HG02852 (cell line): ENCODE measurements at regions not wholly inside any gene's neighbourhood (a gene's known extent, or its start where the extent isn't known, plus 50 kb on each side); places are given as distances from the start of the nearest gene placed in this dataset.

Experiments
- ATAC-seq: cut with Tn5 transposase; IDR thresholded peaks from one replicate; pipeline ENCODE4 v1.9.1; 2021; ENCODE audit warnings: mild to moderate bottlenecking, moderate library complexity; ENCODE audit not compliant: unreplicated experiment

DNA sequence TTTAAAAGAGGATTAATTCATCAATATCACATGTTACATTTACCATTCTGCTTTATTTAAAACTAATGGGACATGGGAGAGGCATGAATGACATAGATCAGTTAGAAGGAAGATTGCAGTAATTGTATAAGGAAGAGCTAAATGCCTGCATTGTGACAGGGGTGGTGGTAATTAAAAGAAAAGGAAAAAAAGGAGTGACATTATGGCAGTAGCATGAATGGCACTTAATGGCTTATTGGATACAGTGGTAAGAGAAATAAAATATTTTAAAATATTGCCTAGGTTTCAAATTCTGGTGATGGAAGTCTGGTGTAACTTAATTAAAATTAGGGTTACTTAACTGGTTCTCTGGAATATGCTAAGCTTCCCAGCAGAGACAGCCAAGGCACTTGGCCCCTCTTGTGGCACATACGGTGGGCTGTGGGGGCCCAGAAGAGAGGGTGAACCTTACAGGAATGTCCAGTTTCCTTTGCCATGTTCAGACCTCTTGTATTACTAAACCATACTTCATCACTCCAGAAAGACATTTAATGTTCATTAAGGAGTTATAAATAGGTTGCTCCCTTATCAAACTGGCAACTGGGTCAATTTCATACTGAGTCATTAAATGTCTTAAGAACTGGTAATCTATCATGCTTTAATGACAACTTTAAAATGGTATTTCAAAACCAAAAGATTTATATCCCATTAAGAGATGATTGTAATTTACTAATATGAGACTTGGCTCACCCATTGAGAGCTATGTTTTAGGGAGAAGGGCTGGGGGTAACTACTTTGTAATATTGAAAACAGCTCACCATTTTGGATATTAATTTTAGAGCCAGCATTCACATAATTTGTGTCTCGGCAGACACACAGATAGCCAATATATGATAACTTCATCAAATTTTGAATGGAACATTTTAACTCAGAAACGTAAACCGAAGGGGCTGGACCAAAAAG, 798.9 kb upstream of the PIK3C3 start:
- no peak for ATAC-seq

DNA sequence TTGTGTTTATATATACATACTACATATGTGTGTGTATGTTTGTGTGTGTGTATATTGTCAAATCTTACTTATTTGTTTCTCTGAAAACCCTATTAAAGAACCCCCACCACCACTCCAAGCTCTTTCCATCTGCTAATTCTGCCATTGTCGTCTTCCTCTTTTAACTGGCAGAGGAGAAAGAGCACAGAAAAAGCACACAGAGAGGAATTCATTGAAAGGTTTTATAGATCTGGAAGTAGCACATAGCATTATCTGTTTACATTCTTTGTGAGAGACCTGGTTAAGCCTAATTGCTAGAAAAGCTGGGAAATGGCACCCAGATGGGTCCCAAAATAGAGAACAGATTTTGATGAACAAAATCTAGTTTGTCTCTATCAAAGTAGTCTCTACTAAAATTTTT, 800.0 kb upstream of the PIK3C3 start:
- no peak for ATAC-seq

DNA sequence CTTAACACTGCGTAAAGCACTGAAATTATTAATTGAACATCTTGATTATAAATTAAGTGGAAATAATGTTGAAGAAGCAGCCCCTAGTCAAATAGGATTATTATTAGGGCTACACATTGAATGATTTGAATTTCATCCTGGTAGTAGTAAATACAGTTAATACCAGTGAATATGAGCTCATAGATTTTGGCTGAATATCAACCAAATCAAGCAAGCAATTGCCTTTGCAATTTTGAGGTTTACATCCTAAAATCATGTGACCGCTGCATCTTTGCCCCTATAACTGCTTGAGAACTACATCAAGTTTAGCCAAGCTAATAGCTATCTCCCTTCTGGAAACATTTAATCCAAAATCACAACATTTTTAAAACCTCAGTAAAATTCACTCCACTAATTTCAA, 801.2 kb upstream of the PIK3C3 start:
- no peak for ATAC-seq

DNA sequence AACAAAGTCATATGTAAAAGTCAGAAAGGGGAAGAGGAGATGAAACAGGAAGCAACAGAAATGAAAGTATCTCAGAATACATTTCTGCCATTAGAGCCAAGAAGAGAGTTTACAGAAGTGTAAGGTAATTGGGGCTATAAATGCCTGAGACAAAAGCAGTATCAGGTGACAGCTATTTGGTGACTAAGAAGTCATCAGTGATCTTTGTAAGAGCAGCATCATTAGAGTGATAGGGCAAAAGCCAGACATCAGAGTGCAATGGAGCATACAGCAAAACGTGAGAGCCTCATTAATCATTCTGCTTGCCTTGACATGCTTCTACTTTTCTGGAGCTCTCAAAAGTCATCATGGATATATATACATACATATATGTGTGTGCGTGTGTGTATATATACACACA, 804.7 kb upstream of the PIK3C3 start:
- ATAC-seq, result no peak

DNA sequence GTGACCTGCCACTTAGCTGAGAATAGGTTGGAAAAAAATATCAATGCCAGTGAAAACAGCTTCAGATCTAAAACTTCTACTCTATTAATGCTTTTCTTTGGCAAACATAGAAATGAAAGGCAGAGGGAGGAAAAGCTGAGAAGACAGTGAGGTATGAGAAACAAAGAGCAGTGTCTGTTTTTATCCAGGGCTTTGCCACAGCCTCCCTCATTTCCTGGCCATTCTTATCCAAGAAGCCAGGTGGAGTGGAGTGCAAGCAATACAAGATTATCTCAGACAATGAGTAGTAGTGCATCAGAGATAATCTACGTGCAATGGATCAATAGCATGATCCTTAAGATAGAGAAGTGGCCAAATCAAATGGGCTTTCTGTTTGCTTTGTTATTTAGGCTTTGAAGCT, 808.7 kb upstream of the PIK3C3 start:
- no peak for ATAC-seq

DNA sequence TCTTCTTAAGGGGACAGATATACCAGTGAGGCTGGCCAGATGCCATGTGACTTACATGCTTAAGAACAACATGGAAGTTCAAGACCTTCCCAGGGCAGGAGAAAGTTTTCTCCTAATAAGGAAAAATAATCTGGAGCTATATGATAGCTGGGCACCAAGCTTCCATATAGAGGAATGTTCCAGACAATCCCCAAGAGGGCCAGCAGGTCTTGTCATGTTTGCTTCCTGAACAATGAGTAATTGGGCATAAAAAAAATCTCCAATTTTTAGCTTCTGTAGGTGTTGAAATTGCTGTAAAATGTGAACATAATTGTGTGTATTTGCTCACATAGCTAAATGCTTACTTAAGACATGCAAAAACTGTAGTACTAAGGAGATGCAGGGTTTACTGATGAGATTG, 809.5 kb upstream of the PIK3C3 start:
- no peak for ATAC-seq

DNA sequence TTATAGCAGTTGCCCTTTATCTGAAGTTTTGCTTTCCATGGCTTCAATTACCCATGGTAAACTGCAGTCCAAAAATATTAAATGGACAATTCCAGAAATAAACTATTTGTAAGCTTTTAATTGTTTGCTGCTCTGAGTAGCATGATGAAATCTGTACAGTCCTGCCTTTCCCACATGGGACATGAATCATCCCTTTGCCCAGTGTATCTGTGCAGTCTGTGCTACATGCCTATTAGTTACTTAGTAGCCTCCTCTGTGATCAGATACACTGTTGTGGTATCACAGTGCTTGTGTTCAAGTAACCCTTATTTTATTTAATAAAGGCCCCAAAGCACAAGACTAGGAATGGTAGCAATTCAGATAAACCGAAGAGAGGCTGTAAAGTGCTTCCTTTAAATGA, 810.6 kb upstream of the PIK3C3 start:
- no peak for ATAC-seq

DNA sequence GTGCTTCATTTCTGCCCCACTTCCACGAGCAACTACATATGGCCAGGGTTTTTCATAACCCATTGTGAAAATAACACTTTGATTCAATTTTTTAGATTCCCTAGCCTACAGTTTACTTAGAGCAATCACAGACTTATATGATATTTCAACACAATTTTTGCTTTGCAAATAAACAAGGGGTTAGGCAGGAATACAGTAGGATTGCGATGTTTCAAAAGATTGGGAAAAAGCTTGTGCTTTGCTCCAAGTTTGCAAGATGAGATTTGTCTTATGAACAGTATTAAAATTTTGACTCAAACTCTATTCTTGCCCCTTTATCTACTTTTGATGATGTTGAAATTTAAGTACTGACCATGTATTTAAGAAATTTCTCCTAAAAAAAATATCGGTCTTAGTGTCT, 814.5 kb upstream of the PIK3C3 start:
- no peak for ATAC-seq

DNA sequence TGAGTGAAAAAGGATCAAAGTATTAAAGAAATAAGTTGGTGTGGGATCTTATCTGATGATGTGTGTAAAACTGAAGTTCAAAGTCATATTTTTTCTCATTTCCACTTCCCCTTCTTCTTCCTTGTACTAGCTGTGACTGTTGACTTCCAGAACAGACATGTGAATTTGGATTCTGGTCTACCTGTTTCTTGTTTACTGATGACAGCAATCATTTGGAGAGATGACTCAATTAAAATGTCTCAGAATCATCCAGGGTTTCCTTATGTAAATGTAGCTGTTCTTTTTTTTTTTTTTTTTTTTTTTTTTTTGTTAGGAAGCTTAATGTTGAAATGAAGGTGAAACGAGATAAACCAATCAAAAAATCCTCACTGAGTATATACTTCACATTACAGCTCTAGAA, 819.9 kb upstream of the PIK3C3 start:
- no peak for ATAC-seq

DNA sequence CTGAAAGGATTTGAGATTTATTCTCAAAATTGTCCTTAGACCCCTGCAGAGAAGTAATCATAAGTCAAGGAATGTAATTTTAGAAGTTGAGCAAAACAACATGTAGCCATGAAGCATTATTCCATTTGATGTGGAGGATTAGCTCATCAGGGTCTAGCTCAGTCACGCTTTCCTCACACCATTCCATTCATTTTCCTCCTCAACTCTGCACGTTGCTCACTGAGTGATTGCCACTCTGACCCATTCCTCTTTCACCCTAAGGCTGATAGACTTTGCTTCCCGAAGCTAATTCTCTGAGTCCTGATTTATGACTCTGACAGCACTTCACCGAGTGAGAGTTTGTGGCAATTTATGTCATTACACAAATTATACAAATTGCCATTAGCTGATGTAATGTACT, 820.6 kb upstream of the PIK3C3 start:
- ATAC-seq, result no peak

DNA sequence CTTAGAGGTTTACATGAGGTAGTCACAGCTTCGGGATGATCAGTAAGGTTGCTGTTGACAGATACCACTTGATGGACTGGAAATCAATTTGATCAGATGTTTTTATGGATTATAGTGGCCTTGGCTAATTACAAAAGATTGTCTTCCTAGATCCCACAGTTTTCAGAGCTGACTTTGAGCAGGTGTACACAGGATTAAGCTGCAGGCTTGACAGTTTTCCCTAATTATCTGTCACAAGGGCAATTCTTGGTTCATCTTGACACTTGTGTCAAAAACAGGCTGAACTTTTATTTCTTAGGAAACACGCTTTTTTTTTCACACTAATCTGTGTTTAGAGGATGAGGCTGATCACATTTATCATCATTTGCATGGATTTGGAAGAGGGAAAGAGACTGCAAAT, 824.0 kb upstream of the PIK3C3 start:
- ATAC-seq, result no peak

DNA sequence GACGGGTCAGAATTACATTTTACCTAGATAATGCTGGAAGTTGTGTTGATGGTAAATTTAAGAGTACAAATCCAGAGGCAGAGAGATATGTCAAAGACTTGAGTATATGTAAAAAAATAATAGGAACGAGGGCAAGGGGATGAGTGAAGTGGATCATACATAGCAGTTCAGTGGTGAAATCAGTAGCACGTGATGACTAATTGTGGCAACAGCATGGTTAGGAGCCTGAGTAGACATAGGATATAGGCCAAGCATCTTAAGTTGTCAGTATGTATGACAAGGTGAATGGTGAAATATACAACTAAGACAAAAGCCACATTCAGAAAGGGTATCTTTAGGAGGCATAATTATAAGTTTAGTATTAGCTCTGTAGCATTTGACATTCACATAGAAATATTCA, 826.5 kb upstream of the PIK3C3 start:
- ATAC-seq, result no peak

DNA sequence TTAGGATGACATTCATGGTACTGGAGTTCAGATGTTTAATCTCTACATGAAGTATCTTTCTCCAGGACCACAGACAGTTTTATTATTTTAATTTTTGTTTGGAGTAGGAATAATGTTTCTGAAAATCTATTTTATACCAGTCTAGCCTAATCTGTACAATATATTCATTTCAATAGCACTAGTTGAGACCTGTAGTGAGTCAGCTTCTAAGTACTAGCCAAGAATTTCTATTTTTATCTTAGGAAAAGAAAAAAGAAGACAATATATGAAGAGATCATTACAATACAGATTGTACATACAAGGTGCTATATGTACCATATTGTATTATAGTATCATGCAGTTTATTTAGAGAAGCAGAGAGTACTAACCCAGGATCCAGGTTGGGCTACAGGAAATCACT, 826.9 kb upstream of the PIK3C3 start:
- ATAC-seq, result no peak

DNA sequence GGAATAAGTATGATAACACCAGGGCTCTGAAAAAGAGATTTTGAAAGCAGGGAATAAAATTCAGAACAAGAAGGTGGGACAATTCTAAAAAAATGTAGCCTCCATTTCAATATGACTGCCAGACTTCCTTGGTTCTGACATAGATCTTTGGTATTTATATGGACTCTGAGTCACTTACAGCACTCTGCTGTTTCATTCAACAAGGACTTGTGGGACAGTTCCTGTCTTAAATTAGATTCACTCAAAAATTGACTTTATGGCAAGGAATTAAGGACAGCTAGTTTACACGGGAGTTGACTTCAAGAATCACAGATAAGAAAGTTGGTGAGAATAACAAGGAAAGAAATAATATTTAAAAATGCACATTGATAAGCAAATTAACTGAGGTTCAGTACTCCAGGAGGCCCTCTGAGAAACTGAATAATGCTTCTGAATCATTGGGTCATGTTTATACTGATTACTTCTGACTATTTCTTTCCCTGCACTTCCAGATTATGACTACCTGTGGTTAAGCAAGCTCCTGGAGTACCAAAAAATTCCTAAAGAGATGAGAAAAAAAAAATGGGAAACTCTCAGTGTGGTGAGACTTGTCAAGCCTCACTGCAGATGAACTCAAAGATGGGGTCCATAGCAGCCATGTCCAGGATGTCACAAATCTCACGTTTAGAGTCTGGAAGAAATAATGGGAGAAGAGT, 828.3 kb upstream of the PIK3C3 start:
- no peak for ATAC-seq

DNA sequence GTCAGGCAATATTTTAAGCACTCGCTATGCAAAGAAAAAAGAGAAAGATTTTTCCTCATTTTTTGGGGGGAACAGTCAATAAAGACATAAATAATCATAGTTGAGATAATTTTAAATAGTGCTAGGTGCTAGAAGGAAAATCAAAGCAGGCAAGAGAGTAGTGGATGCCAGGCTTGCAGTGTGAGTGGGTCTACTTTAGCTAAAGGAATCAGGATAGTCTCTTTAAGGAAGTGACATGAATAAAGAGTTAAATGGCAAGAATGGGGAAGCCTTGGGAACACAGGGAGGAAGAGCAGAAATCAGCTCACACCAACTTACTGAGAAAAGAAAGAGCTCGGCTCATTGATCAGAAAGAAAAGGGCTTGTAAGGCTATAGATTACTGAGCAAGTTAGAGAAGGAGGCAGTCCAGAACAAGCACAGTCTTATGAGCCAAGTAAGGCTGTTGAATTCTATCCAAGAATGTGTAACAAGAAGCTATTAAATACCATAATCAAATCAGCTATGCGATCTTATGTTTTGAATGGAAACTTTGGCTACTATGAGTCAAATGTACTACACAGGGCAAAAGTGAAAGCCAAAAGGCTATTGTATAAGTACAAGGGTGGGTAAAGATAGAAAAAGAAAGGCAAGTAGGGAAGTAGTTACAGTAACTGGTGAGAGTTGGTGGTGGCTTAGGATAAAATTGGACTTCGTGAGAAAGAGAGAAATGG, 833.8 kb upstream of the PIK3C3 start:
- ATAC-seq, result no peak

DNA sequence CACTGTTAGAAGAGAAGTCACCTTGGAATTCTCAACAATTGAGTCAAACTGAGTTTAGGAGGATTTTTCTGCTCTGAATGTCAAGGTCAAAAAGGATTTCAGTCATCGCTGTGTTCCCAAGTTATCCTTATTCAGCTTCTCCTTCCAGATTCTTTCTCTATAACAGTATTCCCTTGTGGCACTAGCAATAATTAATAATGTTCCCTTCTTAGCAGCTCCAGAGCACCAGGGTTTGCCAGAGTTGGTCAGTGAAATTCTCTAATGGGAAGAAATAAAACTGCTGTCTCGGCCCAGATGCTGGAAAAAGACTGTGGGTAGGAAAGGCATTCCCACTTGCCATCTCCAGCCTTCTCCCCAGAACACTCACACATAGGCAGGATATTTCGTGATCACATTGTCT, 836.0 kb upstream of the PIK3C3 start:
- ATAC-seq, result no peak

DNA sequence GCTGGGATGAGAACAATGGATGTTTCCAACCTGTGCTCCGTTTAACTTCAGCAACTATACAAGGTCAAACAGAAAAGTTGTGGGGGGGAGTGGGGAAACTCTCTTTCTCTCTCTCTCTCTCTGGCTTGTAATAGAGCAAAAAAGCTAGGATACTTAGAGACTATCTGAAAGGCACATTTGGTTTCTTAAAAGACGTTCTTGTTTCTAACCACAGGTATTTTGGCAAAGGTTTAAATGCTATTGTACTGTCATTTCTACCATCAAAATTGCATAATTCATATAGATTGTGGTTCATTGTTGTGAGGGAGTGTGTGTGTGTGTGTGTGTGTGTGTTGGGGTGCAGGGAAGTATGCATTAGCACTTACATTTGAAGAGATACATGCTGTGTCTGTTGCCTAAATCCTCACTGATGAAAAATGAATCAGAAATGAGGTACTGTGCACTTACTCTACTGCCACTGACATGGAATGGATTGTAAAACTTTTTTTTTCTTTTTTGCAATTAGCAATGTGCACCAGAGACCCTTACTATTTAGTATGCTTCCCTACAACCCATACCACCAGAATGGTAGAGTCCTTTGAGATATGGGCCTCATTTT, 841.0 kb upstream of the PIK3C3 start:
- no peak for ATAC-seq

DNA sequence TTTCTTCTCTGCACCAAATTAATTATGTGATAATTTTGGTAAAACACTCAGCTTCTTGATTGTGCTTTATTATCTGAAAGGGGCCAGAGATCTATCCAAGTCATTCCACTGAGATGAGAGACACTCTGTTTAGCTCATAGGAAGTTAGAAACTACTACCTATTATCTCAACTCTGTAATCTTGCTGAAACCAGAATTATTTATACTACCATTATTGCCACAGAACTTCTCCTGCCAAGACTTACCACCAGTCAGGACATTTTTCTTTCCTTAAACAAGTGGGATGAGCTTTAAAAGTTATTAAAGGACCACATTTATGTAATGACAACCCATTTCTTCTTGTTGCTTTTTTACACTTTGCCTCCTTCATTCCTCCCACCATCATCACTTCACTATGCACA, 855.6 kb upstream of the PIK3C3 start:
- no peak for ATAC-seq

DNA sequence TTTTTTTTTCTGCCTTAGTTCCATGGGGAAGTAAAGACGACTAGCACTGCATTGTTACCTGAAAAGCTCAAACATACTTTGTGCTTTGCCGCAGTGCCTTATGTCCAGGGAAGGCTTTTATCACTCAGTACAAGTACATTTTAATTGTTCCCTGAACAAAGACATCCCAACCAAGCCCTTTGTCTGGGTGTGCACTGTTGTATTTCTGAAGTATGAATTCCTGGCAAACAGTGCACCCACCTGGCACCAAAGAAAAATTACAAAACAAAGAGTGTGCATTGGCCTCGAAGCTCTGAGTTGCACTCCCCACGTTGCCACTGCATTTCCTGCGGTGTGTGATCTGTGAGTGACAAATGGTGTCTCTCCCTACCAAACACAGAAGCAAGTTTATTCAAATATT, 858.5 kb upstream of the PIK3C3 start:
- ATAC-seq, result no peak

DNA sequence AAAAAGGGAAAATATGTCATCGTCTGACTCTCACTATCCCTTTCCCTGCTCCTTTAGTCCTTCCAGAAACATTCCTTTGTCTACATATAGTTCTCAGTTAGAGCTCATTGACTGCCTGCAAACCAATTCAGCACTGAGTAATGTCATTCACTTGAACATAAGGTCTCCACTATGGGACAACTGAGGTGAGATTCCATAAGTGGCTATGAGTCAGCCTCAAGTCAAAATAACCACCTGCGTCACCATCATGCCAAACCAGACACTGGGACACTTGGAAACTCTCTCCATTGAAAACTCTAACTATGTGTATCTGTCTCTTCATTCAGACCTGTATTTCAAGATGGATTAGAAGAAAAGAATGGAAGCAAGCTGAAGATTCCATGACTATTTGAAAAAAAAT, 878.0 kb upstream of the PIK3C3 start:
- no peak for ATAC-seq

DNA sequence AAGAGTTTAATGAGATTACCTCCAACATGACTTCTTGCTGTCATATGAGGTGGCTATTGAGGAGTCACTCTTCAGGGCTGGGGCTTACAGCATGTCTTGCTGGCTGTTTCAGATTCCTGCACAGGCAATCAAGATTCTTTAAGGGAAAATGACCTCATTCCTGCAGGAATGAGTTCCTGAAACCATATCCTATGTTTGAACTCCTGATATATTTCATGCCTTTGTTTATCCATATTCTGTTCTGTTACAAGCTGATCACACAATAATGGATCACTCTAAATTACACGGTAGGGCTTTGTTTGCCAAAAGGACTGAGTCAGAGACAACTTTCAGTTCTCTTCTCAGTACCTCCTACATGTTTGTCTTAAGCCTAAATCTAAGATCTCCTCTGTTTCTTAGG, 879.8 kb upstream of the PIK3C3 start:
- ATAC-seq, result no peak
